Keratinocyte (primary cell): ENCODE measurements at regions not wholly inside any gene's neighbourhood (a gene's known extent, or its start where the extent isn't known, plus 50 kb on each side); places are given as distances from the start of the nearest gene placed in this dataset.

Experiments
- DNase-seq: peaks from one replicate; pipeline ENCODE4 v3.0.0-alpha.2; 2011; ENCODE audit warnings: low read depth, missing footprints, low spot score
- FAIRE-seq: peaks from 2 replicates; lab custom pipeline; 2011; peaks lifted over from hg19 to GRCh38; lab: Jason Lieb, UNC
- H2AFZ ChIP-seq: 2 replicates; pipeline ENCODE4 v1.6.0; 2012; ENCODE audit warnings: low read length, control low read depth, inconsistent platforms; ENCODE audit not compliant: control insufficient read depth
- H3K27ac ChIP-seq: 2 replicates; pipeline ENCODE4 v1.5.1; 2011; ENCODE audit warnings: low read length; ENCODE audit not compliant: control insufficient read depth, insufficient read depth
- H3K27me3 ChIP-seq: 3 replicates; pipeline ENCODE4 v1.6.0; 2011; ENCODE audit warnings: low read length; ENCODE audit not compliant: control insufficient read depth, insufficient read depth; ENCODE audit errors: extremely low read depth
- H3K36me3 ChIP-seq, 2 experiments: 2 replicates in 1 of 2; 3 replicates in 1 of 2; pipeline ENCODE4 v1.5.1; 2011; ENCODE audit warnings: low read length in 2 of 2, mild to moderate bottlenecking in 1 of 2; ENCODE audit not compliant: control insufficient read depth in 2 of 2, insufficient read depth in 2 of 2; ENCODE audit errors: extremely low read depth in 1 of 2
- H3K4me1 ChIP-seq: 3 replicates; pipeline ENCODE4 v1.5.1; 2011; ENCODE audit warnings: low read length; ENCODE audit not compliant: control insufficient read depth, insufficient read depth; ENCODE audit errors: extremely low read depth
- H3K4me2 ChIP-seq: 3 replicates; pipeline ENCODE4 v1.6.0; 2011; ENCODE audit warnings: low read depth, low read length; ENCODE audit not compliant: control insufficient read depth, insufficient read depth; ENCODE audit errors: extremely low read depth
- H3K4me3 ChIP-seq, 3 experiments: fragments of 200-600 bp in 1 of 3; sonication (generic) in 1 of 3; 2 replicates in 2 of 3; 3 replicates in 1 of 3; pipeline ENCODE4 v1.5.1; 2011 to 2016; ENCODE audit warnings: low read length in 3 of 3, mild to moderate bottlenecking in 3 of 3, control low read depth in 2 of 3, inconsistent platforms in 1 of 3, low read depth in 1 of 3, mixed read lengths in 1 of 3, mixed run types in 1 of 3, moderate library complexity in 1 of 3; ENCODE audit not compliant: control insufficient read depth in 2 of 3, insufficient read depth in 2 of 3; ENCODE audit errors: extremely low read depth in 1 of 3
- H3K79me2 ChIP-seq: 2 replicates; pipeline ENCODE4 v1.6.0; 2012; ENCODE audit warnings: low read length; ENCODE audit not compliant: control insufficient read depth, insufficient read depth
- H3K9ac ChIP-seq: 3 replicates; pipeline ENCODE4 v1.6.0; 2011; ENCODE audit warnings: low read length; ENCODE audit not compliant: control insufficient read depth, insufficient read depth; ENCODE audit errors: extremely low read depth
- H3K9me1 ChIP-seq: 3 replicates; pipeline ENCODE4 v1.6.0; 2011; ENCODE audit warnings: low read length; ENCODE audit not compliant: control insufficient read depth, insufficient read depth; ENCODE audit errors: extremely low read depth
- H3K9me3 ChIP-seq: 2 replicates; pipeline ENCODE4 v1.5.1; 2012; ENCODE audit warnings: low read depth, low read length; ENCODE audit not compliant: control insufficient read depth
- H4K20me1 ChIP-seq: 3 replicates; pipeline ENCODE4 v1.6.0; 2011; ENCODE audit warnings: low read length; ENCODE audit not compliant: control insufficient read depth, insufficient read depth; ENCODE audit errors: extremely low read depth
- EZH2 ChIP-seq: IDR thresholded peaks from one replicate; pipeline ENCODE4 v1.6.1; 2012; ENCODE audit warnings: inconsistent platforms, mild to moderate bottlenecking, low read length, moderate library complexity
- dilution Hi-C: fragments of 300-500 bp; cut with MboI; formaldehyde crosslinking; loops from one replicate; pipeline ENCODE4 v1.7.0; 2020; ENCODE audit warnings: low sequenced_read_pairs; ENCODE audit not compliant: extremely low pct_ligation_motif_present
- TF ChIP-seq, protein P1 (sequence below), 3 experiments: IDR thresholded peaks in 1 of 3; conservative IDR thresholded peaks in 1 of 3; optimal IDR thresholded peaks in 1 of 3; 2 replicates in 2 of 3; 3 replicates in 1 of 3; pipeline versions ENCODE3 to v1.5.1; 2011; ENCODE audit warnings: low read length in 3 of 3, mild to moderate bottlenecking in 3 of 3, moderate library complexity in 2 of 3, control low read depth in 1 of 3, inconsistent platforms in 1 of 3; ENCODE audit not compliant: insufficient read depth in 2 of 3; ENCODE audit errors: extremely low read depth in 1 of 3

GRCh38 chr3:155015776-155016436 is 64.2 kb upstream of the MME start:
- TF ChIP-seq, protein P1, sequence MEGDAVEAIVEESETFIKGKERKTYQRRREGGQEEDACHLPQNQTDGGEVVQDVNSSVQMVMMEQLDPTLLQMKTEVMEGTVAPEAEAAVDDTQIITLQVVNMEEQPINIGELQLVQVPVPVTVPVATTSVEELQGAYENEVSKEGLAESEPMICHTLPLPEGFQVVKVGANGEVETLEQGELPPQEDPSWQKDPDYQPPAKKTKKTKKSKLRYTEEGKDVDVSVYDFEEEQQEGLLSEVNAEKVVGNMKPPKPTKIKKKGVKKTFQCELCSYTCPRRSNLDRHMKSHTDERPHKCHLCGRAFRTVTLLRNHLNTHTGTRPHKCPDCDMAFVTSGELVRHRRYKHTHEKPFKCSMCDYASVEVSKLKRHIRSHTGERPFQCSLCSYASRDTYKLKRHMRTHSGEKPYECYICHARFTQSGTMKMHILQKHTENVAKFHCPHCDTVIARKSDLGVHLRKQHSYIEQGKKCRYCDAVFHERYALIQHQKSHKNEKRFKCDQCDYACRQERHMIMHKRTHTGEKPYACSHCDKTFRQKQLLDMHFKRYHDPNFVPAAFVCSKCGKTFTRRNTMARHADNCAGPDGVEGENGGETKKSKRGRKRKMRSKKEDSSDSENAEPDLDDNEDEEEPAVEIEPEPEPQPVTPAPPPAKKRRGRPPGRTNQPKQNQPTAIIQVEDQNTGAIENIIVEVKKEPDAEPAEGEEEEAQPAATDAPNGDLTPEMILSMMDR (optimal IDR thresholded peaks at IDR 0.05 in 1 of 3, IDR thresholded peaks at IDR 0.05 in 1 of 3, conservative IDR thresholded peaks at IDR 0.05 in 1 of 3; ENCODE audit: extremely low read depth in 1 of 3, insufficient read depth in 2 of 3, low read length in 3 of 3): no peak
- no peak for TF ChIP-seq EZH2
- no peak for FAIRE-seq
- no peak overlapping the region for H3K9ac ChIP-seq
- peaks cover 5% of the 10 kb centered on the region for H3K4me1 ChIP-seq
- no peak overlapping the region for H3K27ac ChIP-seq
- H4K20me1 ChIP-seq: no peaks in the 10 kb centered on the region
- H3K27me3 ChIP-seq: no peaks in the 10 kb centered on the region
- H3K4me3 ChIP-seq: no peak overlapping the region
- DNase-seq: no peak
- no peak overlapping the region for H3K4me2 ChIP-seq
- no peaks in the 10 kb centered on the region for H3K9me3 ChIP-seq
- H3K79me2 ChIP-seq: no peaks in the 10 kb centered on the region
- no peaks in the 10 kb centered on the region for H3K36me3 ChIP-seq
- no peak overlapping the region for H2AFZ ChIP-seq
- no peaks in the 10 kb centered on the region for H3K9me1 ChIP-seq
- dilution Hi-C loops: no loop called here

- H3K9me1 ChIP-seq: no peaks in the 10 kb centered on the region
- peaks cover 5% of the 10 kb centered on the region for H3K4me1 ChIP-seq
- H3K9me3 ChIP-seq: no peaks in the 10 kb centered on the region
- no peaks in the 10 kb centered on the region for H4K20me1 ChIP-seq
- H3K36me3 ChIP-seq: no peaks in the 10 kb centered on the region
- no peaks in the 10 kb centered on the region for H3K79me2 ChIP-seq
- no peak for DNase-seq
- no peak overlapping the region for H3K4me2 ChIP-seq
- TF ChIP-seq, protein P1 (optimal IDR thresholded peaks at IDR 0.05 in 1 of 3, IDR thresholded peaks at IDR 0.05 in 1 of 3, conservative IDR thresholded peaks at IDR 0.05 in 1 of 3; ENCODE audit: extremely low read depth in 1 of 3, insufficient read depth in 2 of 3, low read length in 3 of 3): no peak
- no peak for TF ChIP-seq EZH2
- FAIRE-seq: no peak
- no peak overlapping the region for H3K9ac ChIP-seq
- dilution Hi-C loops: no loop called here
- H3K4me3 ChIP-seq: no peak overlapping the region
- H2AFZ ChIP-seq: no peak overlapping the region
- H3K27me3 ChIP-seq: no peaks in the 10 kb centered on the region
- H3K27ac ChIP-seq: no peak overlapping the region
Observed at GRCh38 chr3:155014953-155015352, 65.2 kb upstream of the MME start.
